Astrocyte (in vitro differentiated cells and primary cell): ENCODE measurements at regions not wholly inside any gene's neighbourhood (a gene's known extent, or its start where the extent isn't known, plus 50 kb on each side); places are given as distances from the start of the nearest gene placed in this dataset.

ENCODE experiments used
- DNase-seq: peaks from one replicate; pipeline ENCODE4 v3.0.0-alpha.2; 2010; ENCODE audit warnings: low read depth
- FAIRE-seq: peaks from 2 replicates; lab custom pipeline; 2011; peaks lifted over from hg19 to GRCh38; lab: Jason Lieb, UNC
- H2AFZ ChIP-seq: 2 replicates; pipeline ENCODE4 v1.6.0; 2012; ENCODE audit warnings: low read depth, low read length, inconsistent platforms
- H3K27ac ChIP-seq: 2 replicates; pipeline ENCODE4 v1.5.1; 2011; ENCODE audit warnings: low read depth, low read length, inconsistent platforms
- H3K27me3 ChIP-seq: 2 replicates; pipeline ENCODE4 v1.6.0; 2011; ENCODE audit warnings: low read length, inconsistent platforms; ENCODE audit not compliant: insufficient read depth
- H3K36me3 ChIP-seq: 2 replicates; pipeline ENCODE4 v1.5.1; 2011; ENCODE audit warnings: low read length, inconsistent platforms; ENCODE audit not compliant: insufficient read depth
- H3K4me1 ChIP-seq: 2 replicates; pipeline ENCODE4 v1.5.1; 2011; ENCODE audit warnings: low read length, inconsistent platforms; ENCODE audit not compliant: insufficient read depth
- H3K4me2 ChIP-seq: 2 replicates; pipeline ENCODE4 v1.6.0; 2012; ENCODE audit warnings: low read length, inconsistent platforms
- H3K4me3 ChIP-seq: 2 replicates; pipeline ENCODE4 v1.5.1; 2011; ENCODE audit warnings: low read depth, mild to moderate bottlenecking, low read length, inconsistent platforms; ENCODE audit not compliant: insufficient read depth
- H3K79me2 ChIP-seq: 2 replicates; pipeline ENCODE4 v1.6.0; 2012; ENCODE audit warnings: mild to moderate bottlenecking, low read length, inconsistent platforms; ENCODE audit not compliant: insufficient read depth
- H3K9ac ChIP-seq: 2 replicates; pipeline ENCODE4 v1.6.0; 2012; ENCODE audit warnings: mild to moderate bottlenecking, low read length, inconsistent platforms
- H3K9me3 ChIP-seq: 2 replicates; pipeline ENCODE4 v1.5.1; 2012; ENCODE audit warnings: low read depth, mild to moderate bottlenecking, low read length, inconsistent platforms; ENCODE audit not compliant: insufficient read depth
- H4K20me1 ChIP-seq: 2 replicates; pipeline ENCODE4 v1.6.0; 2012; ENCODE audit warnings: low read length, inconsistent platforms; ENCODE audit not compliant: insufficient read depth
- H3K27ac Mint-ChIP-seq: one replicate; pipeline ENCODE4 v1.8.0; 2021; ENCODE audit warnings: mild to moderate bottlenecking, mixed read lengths; ENCODE audit not compliant: unreplicated experiment
- H3K27me3 Mint-ChIP-seq: one replicate; pipeline ENCODE4 v1.8.0; 2021; ENCODE audit warnings: low read depth, mixed read lengths; ENCODE audit not compliant: unreplicated experiment
- H3K36me3 Mint-ChIP-seq: one replicate; pipeline ENCODE4 v1.8.0; 2021; ENCODE audit warnings: low read depth, mixed read lengths; ENCODE audit not compliant: unreplicated experiment
- H3K4me1 Mint-ChIP-seq: one replicate; pipeline ENCODE4 v1.8.0; 2021; ENCODE audit warnings: low read depth, mixed read lengths; ENCODE audit not compliant: unreplicated experiment
- H3K4me3 Mint-ChIP-seq: one replicate; pipeline ENCODE4 v1.8.0; 2021; ENCODE audit warnings: mild to moderate bottlenecking, moderate library complexity, mixed read lengths; ENCODE audit not compliant: unreplicated experiment
- H3K9me3 Mint-ChIP-seq: one replicate; pipeline ENCODE4 v1.8.0; 2021; ENCODE audit warnings: mild to moderate bottlenecking, mixed read lengths; ENCODE audit not compliant: unreplicated experiment
- CTCF ChIP-seq: IDR thresholded peaks from 2 replicates; pipeline ENCODE4 v1.5.1; 2011; ENCODE audit warnings: low read depth, mild to moderate bottlenecking, inconsistent platforms, low read length, moderate library complexity; ENCODE audit not compliant: insufficient read depth
- EZH2 ChIP-seq: IDR thresholded peaks from 2 replicates; pipeline ENCODE4 v1.6.1; 2012; ENCODE audit warnings: mild to moderate bottlenecking, low read length, inconsistent platforms; ENCODE audit not compliant: insufficient read depth

GRCh38 chr4:108367751-108368150, 199.0 kb upstream of the LEF1 start:
- Mint-ChIP-seq H3K27ac (no peak overlapping the region), H3K36me3 (no peaks in the 10 kb centered on the region), H3K9me3 (peaks cover 5% of the 10 kb centered on the region), H3K4me3 (no peak overlapping the region), H3K4me1 (peaks cover 12% of the 10 kb centered on the region), H3K27me3 (peaks cover 2% of the 10 kb centered on the region)
- H3K9me3 ChIP-seq = no peaks in the 10 kb centered on the region
- no peak for DNase-seq
- no peak overlapping the region for H3K27ac ChIP-seq
- no peak overlapping the region for H3K4me3 ChIP-seq
- H3K36me3 ChIP-seq = no peaks in the 10 kb centered on the region
- TF ChIP-seq CTCF (no peak), EZH2 (no peak)
- H3K4me1 ChIP-seq = no peaks in the 10 kb centered on the region
- H3K79me2 ChIP-seq = no peaks in the 10 kb centered on the region
- H2AFZ ChIP-seq = no peak overlapping the region
- peaks cover 25% of the 10 kb centered on the region for H3K27me3 ChIP-seq
- H3K4me2 ChIP-seq = no peak overlapping the region
- FAIRE-seq = no peak
- H4K20me1 ChIP-seq = no peaks in the 10 kb centered on the region
- no peak overlapping the region for H3K9ac ChIP-seq

GRCh38 chr4:108366716-108367115, 198.0 kb upstream of the LEF1 start:
- Mint-ChIP-seq H3K9me3 (peaks cover 7% of the 10 kb centered on the region), H3K4me3 (no peak overlapping the region), H3K4me1 (peaks cover 20% of the 10 kb centered on the region), H3K27me3 (peaks cover 2% of the 10 kb centered on the region), H3K27ac (no peak overlapping the region), H3K36me3 (no peaks in the 10 kb centered on the region)
- H3K9me3 ChIP-seq = no peaks in the 10 kb centered on the region
- no peaks in the 10 kb centered on the region for H3K36me3 ChIP-seq
- peaks cover 19% of the 10 kb centered on the region for H3K27me3 ChIP-seq
- H3K4me2 ChIP-seq = no peak overlapping the region
- FAIRE-seq (no peak), DNase-seq (no peak)
- no peak overlapping the region for H2AFZ ChIP-seq
- no peaks in the 10 kb centered on the region for H3K79me2 ChIP-seq
- no peaks in the 10 kb centered on the region for H4K20me1 ChIP-seq
- H3K4me1 ChIP-seq = peaks cover 3% of the 10 kb centered on the region
- H3K27ac ChIP-seq = no peak overlapping the region
- TF ChIP-seq EZH2 (no peak), CTCF (no peak)
- H3K9ac ChIP-seq = no peak overlapping the region
- no peak overlapping the region for H3K4me3 ChIP-seq

GRCh38 chr4:108365551-108365950, 196.8 kb upstream of the LEF1 start:
- Histone ChIP-seq H3K27me3 (peaks cover 8% of the 10 kb centered on the region), H2AFZ (no peak overlapping the region), H3K4me3 (no peak overlapping the region), H3K4me2 (no peak overlapping the region), H3K4me1 (peaks cover 15% of the 10 kb centered on the region), H3K9ac (no peak overlapping the region), H3K27ac (no peak overlapping the region), H3K36me3 (no peaks in the 10 kb centered on the region), H3K79me2 (no peaks in the 10 kb centered on the region), H4K20me1 (no peaks in the 10 kb centered on the region), H3K9me3 (no peaks in the 10 kb centered on the region)
- no peak overlapping the region for H3K27ac Mint-ChIP-seq
- no peaks in the 10 kb centered on the region for H3K36me3 Mint-ChIP-seq
- DNase-seq (no peak), FAIRE-seq (no peak)
- H3K4me3 Mint-ChIP-seq = no peak overlapping the region
- H3K9me3 Mint-ChIP-seq = peaks cover 7% of the 10 kb centered on the region
- TF ChIP-seq EZH2 = no peak
- no peak for TF ChIP-seq CTCF
- H3K4me1 Mint-ChIP-seq = peaks cover 32% of the 10 kb centered on the region
- H3K27me3 Mint-ChIP-seq = peaks cover 2% of the 10 kb centered on the region
